ENCODE measurements at regions not wholly inside any gene's neighbourhood (a gene's known extent, or its start where the extent isn't known, plus 50 kb on each side); places are given as distances from the start of the nearest gene placed in this dataset.

- no peak for DNase-seq (ENCODE audit: insufficient read length, low spot score)
- FAIRE-seq, result no peak
These were observed 1027.2 kb downstream of the FAT4 start for GRCh38 chr4:126341927-126342326.

GRCh38 chr4:126344472-126344871 is 1029.7 kb downstream of the FAT4 start:
- no peak for DNase-seq (ENCODE audit: insufficient read length, low spot score)
- FAIRE-seq, result no peak
- no peak for TF ChIP-seq PAX5 (IDR thresholded peaks at IDR 0.05; ENCODE audit: insufficient read depth, low read length, severe bottlenecking)
- no peak for TF ChIP-seq POLR2AphosphoS5 (IDR thresholded peaks at IDR 0.05; ENCODE audit: low read depth, low read length)
- no peak for TF ChIP-seq POU2F2 (IDR thresholded peaks at IDR 0.05; ENCODE audit: low read depth, low read length)
- no peak for TF ChIP-seq SPI1 (IDR thresholded peaks at IDR 0.05; ENCODE audit: low read depth, low read length)
- TF ChIP-seq POLR2A (IDR thresholded peaks at IDR 0.05; ENCODE audit: low read depth, low read length), result no peak
- no peak for TF ChIP-seq TAF1 (IDR thresholded peaks at IDR 0.05; ENCODE audit: low read depth, low read length)

More at GRCh38 chr4:126341927-126342326, 1027.2 kb downstream of the FAT4 start:
- TF ChIP-seq TAF1 (IDR thresholded peaks at IDR 0.05; ENCODE audit: low read depth, low read length) (no peak), POLR2AphosphoS5 (IDR thresholded peaks at IDR 0.05; ENCODE audit: low read depth, low read length) (no peak), PAX5 (IDR thresholded peaks at IDR 0.05; ENCODE audit: insufficient read depth, low read length, severe bottlenecking) (no peak), POU2F2 (IDR thresholded peaks at IDR 0.05; ENCODE audit: low read depth, low read length) (no peak), SPI1 (IDR thresholded peaks at IDR 0.05; ENCODE audit: low read depth, low read length) (no peak), POLR2A (IDR thresholded peaks at IDR 0.05; ENCODE audit: low read depth, low read length) (no peak)

- TF ChIP-seq TAF1 (IDR thresholded peaks at IDR 0.05; ENCODE audit: low read depth, low read length) (no peak), POLR2AphosphoS5 (IDR thresholded peaks at IDR 0.05; ENCODE audit: low read depth, low read length) (no peak)
- FAIRE-seq, result no peak
- DNase-seq (ENCODE audit: insufficient read length, low spot score), result no peak
These were observed 1031.9 kb downstream of the FAT4 start for GRCh38 chr4:126346654-126347053.

- FAIRE-seq, result no peak
- no peak for TF ChIP-seq PAX5 (IDR thresholded peaks at IDR 0.05; ENCODE audit: insufficient read depth, low read length, severe bottlenecking)
- TF ChIP-seq TAF1 (IDR thresholded peaks at IDR 0.05; ENCODE audit: low read depth, low read length), result no peak
- no peak for TF ChIP-seq SPI1 (IDR thresholded peaks at IDR 0.05; ENCODE audit: low read depth, low read length)
- no peak for TF ChIP-seq POU2F2 (IDR thresholded peaks at IDR 0.05; ENCODE audit: low read depth, low read length)
- TF ChIP-seq POLR2A (IDR thresholded peaks at IDR 0.05; ENCODE audit: low read depth, low read length), result no peak
- TF ChIP-seq POLR2AphosphoS5 (IDR thresholded peaks at IDR 0.05; ENCODE audit: low read depth, low read length), result no peak
- no peak for DNase-seq (ENCODE audit: insufficient read length, low spot score)
These were observed 1040.0 kb downstream of the FAT4 start for GRCh38 chr4:126354784-126355183.

GRCh38 chr4:126358041-126358440 is 1043.3 kb downstream of the FAT4 start:
- DNase-seq (ENCODE audit: insufficient read length, low spot score), result no peak
- FAIRE-seq, result no peak
- TF ChIP-seq POLR2A (IDR thresholded peaks at IDR 0.05; ENCODE audit: low read depth, low read length) (no peak), POU2F2 (IDR thresholded peaks at IDR 0.05; ENCODE audit: low read depth, low read length) (no peak), PAX5 (IDR thresholded peaks at IDR 0.05; ENCODE audit: insufficient read depth, low read length, severe bottlenecking) (no peak), TAF1 (IDR thresholded peaks at IDR 0.05; ENCODE audit: low read depth, low read length) (no peak), POLR2AphosphoS5 (IDR thresholded peaks at IDR 0.05; ENCODE audit: low read depth, low read length) (no peak), SPI1 (IDR thresholded peaks at IDR 0.05; ENCODE audit: low read depth, low read length) (no peak)

- DNase-seq (ENCODE audit: insufficient read length, low spot score) (no peak), FAIRE-seq (no peak)
- TF ChIP-seq SPI1 (IDR thresholded peaks at IDR 0.05; ENCODE audit: low read depth, low read length) (no peak), TAF1 (IDR thresholded peaks at IDR 0.05; ENCODE audit: low read depth, low read length) (no peak), POU2F2 (IDR thresholded peaks at IDR 0.05; ENCODE audit: low read depth, low read length) (no peak), POLR2A (IDR thresholded peaks at IDR 0.05; ENCODE audit: low read depth, low read length) (no peak), PAX5 (IDR thresholded peaks at IDR 0.05; ENCODE audit: insufficient read depth, low read length, severe bottlenecking) (no peak), POLR2AphosphoS5 (IDR thresholded peaks at IDR 0.05; ENCODE audit: low read depth, low read length) (no peak)
These were observed 1046.5 kb downstream of the FAT4 start for GRCh38 chr4:126361287-126361686.

GRCh38 chr4:126364311-126364911 is 1049.7 kb downstream of the FAT4 start:
- DNase-seq (ENCODE audit: insufficient read length, low spot score) (no peak), FAIRE-seq (no peak)
- no peak for TF ChIP-seq POLR2AphosphoS5 (IDR thresholded peaks at IDR 0.05; ENCODE audit: low read depth, low read length)
- TF ChIP-seq TAF1 (IDR thresholded peaks at IDR 0.05; ENCODE audit: low read depth, low read length), result no peak
- TF ChIP-seq POLR2A (IDR thresholded peaks at IDR 0.05; ENCODE audit: low read depth, low read length), result no peak
- no peak for TF ChIP-seq PAX5 (IDR thresholded peaks at IDR 0.05; ENCODE audit: insufficient read depth, low read length, severe bottlenecking)
- no peak for TF ChIP-seq SPI1 (IDR thresholded peaks at IDR 0.05; ENCODE audit: low read depth, low read length)
- TF ChIP-seq POU2F2 (IDR thresholded peaks at IDR 0.05; ENCODE audit: low read depth, low read length), result no peak

GRCh38 chr4:126369076-126369475 is 1054.3 kb downstream of the FAT4 start:
- no peak for TF ChIP-seq PAX5 (IDR thresholded peaks at IDR 0.05; ENCODE audit: insufficient read depth, low read length, severe bottlenecking)
- no peak for TF ChIP-seq SPI1 (IDR thresholded peaks at IDR 0.05; ENCODE audit: low read depth, low read length)
- TF ChIP-seq POU2F2 (IDR thresholded peaks at IDR 0.05; ENCODE audit: low read depth, low read length), result no peak
- no peak for TF ChIP-seq POLR2A (IDR thresholded peaks at IDR 0.05; ENCODE audit: low read depth, low read length)
- no peak for TF ChIP-seq POLR2AphosphoS5 (IDR thresholded peaks at IDR 0.05; ENCODE audit: low read depth, low read length)
- TF ChIP-seq TAF1 (IDR thresholded peaks at IDR 0.05; ENCODE audit: low read depth, low read length), result no peak
- FAIRE-seq (no peak), DNase-seq (ENCODE audit: insufficient read length, low spot score) (no peak)

GRCh38 chr4:126372634-126373033 is 1057.9 kb downstream of the FAT4 start:
- TF ChIP-seq POLR2A (IDR thresholded peaks at IDR 0.05; ENCODE audit: low read depth, low read length), result no peak
- no peak for TF ChIP-seq SPI1 (IDR thresholded peaks at IDR 0.05; ENCODE audit: low read depth, low read length)
- no peak for TF ChIP-seq POLR2AphosphoS5 (IDR thresholded peaks at IDR 0.05; ENCODE audit: low read depth, low read length)
- no peak for TF ChIP-seq PAX5 (IDR thresholded peaks at IDR 0.05; ENCODE audit: insufficient read depth, low read length, severe bottlenecking)
- TF ChIP-seq TAF1 (IDR thresholded peaks at IDR 0.05; ENCODE audit: low read depth, low read length), result no peak
- no peak for TF ChIP-seq POU2F2 (IDR thresholded peaks at IDR 0.05; ENCODE audit: low read depth, low read length)
- no peak for FAIRE-seq
- no peak for DNase-seq (ENCODE audit: insufficient read length, low spot score)
